ENCODE measurements at regions not wholly inside any gene's neighbourhood (a gene's known extent, or its start where the extent isn't known, plus 50 kb on each side); places are given as distances from the start of the nearest gene placed in this dataset.

DNA sequence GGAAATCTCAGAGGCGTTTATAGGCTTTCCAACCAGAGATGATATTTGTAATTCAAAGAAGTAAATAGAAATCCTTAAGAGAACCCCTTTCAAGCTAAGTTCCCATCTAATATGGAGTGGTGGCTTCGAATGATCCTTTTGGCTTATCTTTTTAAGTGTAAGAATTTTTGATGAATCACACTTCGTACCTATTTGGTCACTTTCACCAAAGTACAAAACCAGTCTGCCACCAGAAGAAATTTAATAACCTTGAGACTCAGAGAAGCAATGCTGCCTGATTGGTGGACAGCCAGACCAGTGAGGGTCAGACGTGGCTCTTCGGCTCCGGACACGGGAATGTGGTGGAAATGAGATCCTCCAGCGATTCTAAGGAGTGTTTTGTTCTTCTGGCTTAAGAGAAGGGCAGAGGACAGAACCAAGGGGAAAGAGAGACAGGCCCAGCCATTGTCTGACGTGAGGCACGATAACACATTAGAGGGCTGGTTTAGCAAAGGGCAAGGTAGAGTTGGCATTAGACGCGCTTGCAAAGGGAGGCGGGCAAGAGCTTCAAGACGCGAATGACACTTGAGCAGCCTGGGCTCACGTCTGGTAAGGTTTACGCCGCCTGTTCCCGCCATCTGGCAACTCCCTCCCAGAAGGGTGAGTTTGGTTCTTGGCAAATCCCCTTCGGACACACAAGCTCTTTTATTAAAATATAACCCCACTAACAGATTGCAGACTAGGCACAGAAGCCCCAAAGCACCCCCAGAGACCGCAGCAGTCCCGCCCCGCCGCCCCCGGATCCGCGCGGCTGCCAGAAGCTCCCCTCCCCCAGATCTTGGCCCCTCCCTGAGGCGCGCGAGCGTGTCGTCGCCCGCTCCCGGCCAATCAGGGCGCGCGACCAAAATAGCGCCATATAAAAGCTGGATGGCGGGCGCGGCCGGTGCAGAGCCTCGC is 50.0 kb upstream of the EZR start:
- TF ChIP-seq, protein P1, sequence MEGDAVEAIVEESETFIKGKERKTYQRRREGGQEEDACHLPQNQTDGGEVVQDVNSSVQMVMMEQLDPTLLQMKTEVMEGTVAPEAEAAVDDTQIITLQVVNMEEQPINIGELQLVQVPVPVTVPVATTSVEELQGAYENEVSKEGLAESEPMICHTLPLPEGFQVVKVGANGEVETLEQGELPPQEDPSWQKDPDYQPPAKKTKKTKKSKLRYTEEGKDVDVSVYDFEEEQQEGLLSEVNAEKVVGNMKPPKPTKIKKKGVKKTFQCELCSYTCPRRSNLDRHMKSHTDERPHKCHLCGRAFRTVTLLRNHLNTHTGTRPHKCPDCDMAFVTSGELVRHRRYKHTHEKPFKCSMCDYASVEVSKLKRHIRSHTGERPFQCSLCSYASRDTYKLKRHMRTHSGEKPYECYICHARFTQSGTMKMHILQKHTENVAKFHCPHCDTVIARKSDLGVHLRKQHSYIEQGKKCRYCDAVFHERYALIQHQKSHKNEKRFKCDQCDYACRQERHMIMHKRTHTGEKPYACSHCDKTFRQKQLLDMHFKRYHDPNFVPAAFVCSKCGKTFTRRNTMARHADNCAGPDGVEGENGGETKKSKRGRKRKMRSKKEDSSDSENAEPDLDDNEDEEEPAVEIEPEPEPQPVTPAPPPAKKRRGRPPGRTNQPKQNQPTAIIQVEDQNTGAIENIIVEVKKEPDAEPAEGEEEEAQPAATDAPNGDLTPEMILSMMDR (conservative IDR thresholded peaks at IDR 0.05; ENCODE audit: low read length), result no peak
- no peak for TF ChIP-seq EZH2phosphoT487 (IDR thresholded peaks at IDR 0.05; ENCODE audit: borderline replicate concordance)
